Liver (tissue), 8 donors: ENCODE measurements at regions not wholly inside any gene's neighbourhood (a gene's known extent, or its start where the extent isn't known, plus 50 kb on each side); places are given as distances from the start of the nearest gene placed in this dataset. TPM values are rescaled to one million over a fixed set of nuclear protein-coding genes. Genes with fewer than 3 reads are reported as not detected.

Source experiments
- DNase-seq: peaks from one replicate; pipeline ENCODE4 v3.0.0-alpha.2; 2017; ENCODE audit warnings: low spot score
- H3K27ac ChIP-seq, 2 donors: one replicate each; pipeline ENCODE4 v1.7.0; 2013; ENCODE audit warnings: inconsistent platforms in 2 of 2, low read length in 2 of 2, control low read depth in 1 of 2, low read depth in 1 of 2, mild to moderate bottlenecking in 1 of 2
- H3K27me3 ChIP-seq, 4 donors: one replicate each; pipeline versions ENCODE4 v1.6.1 to v1.7.0; 2013; ENCODE audit warnings: low read length in 3 of 4, inconsistent platforms in 1 of 4, mild to moderate bottlenecking in 1 of 4, moderate library complexity in 1 of 4; ENCODE audit not compliant: control insufficient read depth in 4 of 4, insufficient read depth in 4 of 4
- H3K36me3 ChIP-seq, 4 donors: one replicate each; pipeline versions ENCODE4 v1.6.1 to v1.7.0; 2013; ENCODE audit warnings: low read length in 3 of 4, mild to moderate bottlenecking in 3 of 4, low read depth in 1 of 4, moderate library complexity in 1 of 4; ENCODE audit not compliant: control insufficient read depth in 4 of 4, insufficient read depth in 3 of 4
- H3K4me1 ChIP-seq, 4 donors: one replicate each; pipeline versions ENCODE4 v1.6.1 to v1.7.0; 2013; ENCODE audit warnings: low read length in 3 of 4, mild to moderate bottlenecking in 3 of 4, moderate library complexity in 1 of 4; ENCODE audit not compliant: control insufficient read depth in 4 of 4, insufficient read depth in 4 of 4
- H3K4me3 ChIP-seq, 3 donors: one replicate each; pipeline versions ENCODE4 v1.6.1 to v1.7.0; 2013; ENCODE audit warnings: low read length in 3 of 3, control low read depth in 1 of 3, low read depth in 1 of 3, mild to moderate bottlenecking in 1 of 3
- H3K9ac ChIP-seq, 2 donors: one replicate each; pipeline ENCODE4 v1.7.0; 2013; ENCODE audit warnings: low read length in 2 of 2, mild to moderate bottlenecking in 2 of 2, moderate library complexity in 2 of 2, control low read depth in 1 of 2, low read depth in 1 of 2
- H3K9me3 ChIP-seq, 4 donors: one replicate each; pipeline versions ENCODE4 v1.6.1 to v1.7.0; 2013; ENCODE audit warnings: low read length in 3 of 4; ENCODE audit not compliant: control insufficient read depth in 4 of 4
- HNF4A ChIP-seq, 2 donors: conservative IDR thresholded peaks; 2 replicates each; pipeline ENCODE4 v1.6.1; 2016; ENCODE audit warnings: antibody characterized with exemption in 2 of 2, mild to moderate bottlenecking in 2 of 2
- JUND ChIP-seq, 2 donors: IDR thresholded peaks; 2 replicates each; pipeline ENCODE4 v1.6.1; 2016; ENCODE audit warnings: antibody characterized with exemption in 2 of 2
- WGBS: extraction: QIAGEN DNeasy Blood & Tissue Kit; methylation state at CpG from one replicate; pipeline ENCODE4 v1.1.7; 2013; 5-methylcytosine and 5-hydroxymethylcytosine counted together
- small RNA-seq: library from RNA; depleted of rRNA; stranded (forward); fragments of <200 nt; gene quantifications from one replicate; pipeline ENCODE3, GENCODE V24; 2014
- donor health status: healthy.
- donor health status: healthy.
- donor health status: healthy.
- donor health status: healthy.

- Histone ChIP-seq H3K4me3 (no peak overlapping the region), H3K9me3 (no peaks in the 10 kb centered on the region), H3K27ac (no peak overlapping the region), H3K4me1 (no peaks in the 10 kb centered on the region), H3K36me3 (no peaks in the 10 kb centered on the region), H3K9ac (no peak overlapping the region), H3K27me3 (no peaks in the 10 kb centered on the region)
- TF ChIP-seq JUND (IDR thresholded peaks at IDR 0.05) = no peak
- TF ChIP-seq HNF4A (conservative IDR thresholded peaks at IDR 0.05) = no peak
- 28% methylated on average over 1 of the region's 1 CpG for WGBS
- DNase-seq = no peak
Measured at GRCh38 chr4:81521708-81522107, 50.0 kb upstream of the RASGEF1B start.

Small RNAs in the stretch of these regions (small RNA-seq; reads per million reads assigned to genes)
- gene RF00322 (not detected), gene RNU6-499P (not detected)
